Stimulated activated CD4-positive, alpha-beta T cell treated with anti-CD3 and anti-CD28 coated beads, TNF-alpha, amount 100 ng/mL, for 1 hour (primary cell): ENCODE measurements at regions not wholly inside any gene's neighbourhood (a gene's known extent, or its start where the extent isn't known, plus 50 kb on each side); places are given as distances from the start of the nearest gene placed in this dataset.

Source experiments
- DNase-seq, 3 donors: peaks; one replicate each; pipeline ENCODE4 v3.0.0-alpha.2; 2020; ENCODE audit warnings: low read depth in 3 of 3, low spot score in 1 of 3

GRCh38 chr15:97561529-97561928 lies 399.0 kb upstream of the ARRDC4 start:
- no peak for DNase-seq

GRCh38 chr15:97563516-97563915 lies 397.0 kb upstream of the ARRDC4 start:
- DNase-seq, result no peak

GRCh38 chr15:97566961-97567360 lies 393.5 kb upstream of the ARRDC4 start:
- no peak for DNase-seq

GRCh38 chr15:97567411-97567810 lies 393.1 kb upstream of the ARRDC4 start:
- no peak for DNase-seq

GRCh38 chr15:97576929-97577645 lies 383.4 kb upstream of the ARRDC4 start:
- no peak for DNase-seq

- no peak for DNase-seq
Measured at GRCh38 chr15:97585408-97585807, 375.1 kb upstream of the ARRDC4 start.

GRCh38 chr15:97592778-97593177 lies 367.7 kb upstream of the ARRDC4 start:
- no peak for DNase-seq

- no peak for DNase-seq
Measured at GRCh38 chr15:97597801-97598200, 362.7 kb upstream of the ARRDC4 start.

- no peak for DNase-seq
Measured at GRCh38 chr15:97598353-97598798, 362.1 kb upstream of the ARRDC4 start.

GRCh38 chr15:97600190-97600589 lies 360.3 kb upstream of the ARRDC4 start:
- DNase-seq, result no peak

- no peak for DNase-seq
Measured at GRCh38 chr15:97604677-97605076, 355.8 kb upstream of the ARRDC4 start.

GRCh38 chr15:97615114-97615513 lies 345.4 kb upstream of the ARRDC4 start:
- DNase-seq, result no peak

GRCh38 chr15:97623091-97623661 lies 337.3 kb upstream of the ARRDC4 start:
- no peak for DNase-seq

- DNase-seq, result no peak
Measured at GRCh38 chr15:97627634-97628033, 332.9 kb upstream of the ARRDC4 start.

GRCh38 chr15:97645758-97646157 lies 314.7 kb upstream of the ARRDC4 start:
- DNase-seq, result no peak

GRCh38 chr15:97648728-97649127 lies 311.8 kb upstream of the ARRDC4 start:
- no peak for DNase-seq

- DNase-seq, result no peak
Measured at GRCh38 chr15:97652041-97652440, 308.5 kb upstream of the ARRDC4 start.

- no peak for DNase-seq
Measured at GRCh38 chr15:97652700-97653167, 307.8 kb upstream of the ARRDC4 start.

- no peak for DNase-seq
Measured at GRCh38 chr15:97653896-97654295, 306.6 kb upstream of the ARRDC4 start.

- no peak for DNase-seq
Measured at GRCh38 chr15:97654481-97655076, 305.9 kb upstream of the ARRDC4 start.

GRCh38 chr15:97661796-97662195 lies 298.7 kb upstream of the ARRDC4 start:
- no peak for DNase-seq

- DNase-seq, result no peak
Measured at GRCh38 chr15:97672586-97672985, 287.9 kb upstream of the ARRDC4 start.
